HG03103 (cell line): ENCODE measurements at regions not wholly inside any gene's neighbourhood (a gene's known extent, or its start where the extent isn't known, plus 50 kb on each side); places are given as distances from the start of the nearest gene placed in this dataset.

Source experiments
- ATAC-seq: cut with Tn5 transposase; IDR thresholded peaks from one replicate; pipeline ENCODE4 v1.9.1; 2021; ENCODE audit warnings: low read depth; ENCODE audit not compliant: unreplicated experiment

- ATAC-seq, result no peak
Measured at GRCh38 chr9:1411826-1412225, 361.7 kb downstream of the DMRT2 start.

DNA sequence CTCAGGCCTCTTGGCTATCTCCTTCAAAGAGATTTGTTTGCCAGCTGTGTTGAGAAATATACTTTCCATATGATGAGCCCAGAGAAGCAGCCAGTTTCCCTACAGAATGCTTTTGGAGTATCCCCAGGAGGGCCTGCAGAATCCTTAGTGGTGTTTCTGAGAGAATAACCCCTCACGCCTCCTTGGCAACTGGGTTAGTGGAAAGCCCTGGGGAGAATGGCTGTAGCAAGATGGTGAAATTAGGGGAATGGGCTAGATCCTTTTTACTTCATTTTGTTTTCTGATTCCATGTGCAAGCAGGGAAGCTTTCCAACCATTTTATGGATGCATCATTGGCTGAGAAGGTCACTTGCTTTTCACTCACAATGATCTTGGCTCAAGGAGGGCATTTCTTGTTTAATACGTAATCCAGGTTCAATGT, 364.6 kb downstream of the DMRT2 start:
- ATAC-seq, result no peak

DNA sequence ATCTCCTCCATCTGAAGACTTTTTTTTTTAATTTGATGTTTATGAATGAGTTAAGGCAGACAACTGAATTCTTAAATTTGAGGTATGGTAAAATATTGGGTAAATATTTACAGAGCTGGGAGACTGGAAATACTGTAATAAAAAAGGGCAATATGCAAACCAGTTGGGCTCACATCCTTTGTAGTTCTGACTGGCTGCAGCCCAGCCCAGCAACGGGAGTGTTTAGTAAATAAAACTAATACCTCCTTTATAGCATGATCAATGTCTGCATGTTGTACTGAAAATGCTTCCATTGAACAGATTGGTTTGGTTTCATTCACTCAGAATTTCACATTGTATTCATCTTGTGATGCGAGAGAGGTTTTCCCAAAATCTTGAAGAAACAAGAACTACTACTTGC, 365.0 kb downstream of the DMRT2 start:
- no peak for ATAC-seq

- ATAC-seq, result no peak
Measured at GRCh38 chr9:1416261-1416660, 366.1 kb downstream of the DMRT2 start.

- no peak for ATAC-seq
Measured at GRCh38 chr9:1421436-1421835, 371.3 kb downstream of the DMRT2 start.

DNA sequence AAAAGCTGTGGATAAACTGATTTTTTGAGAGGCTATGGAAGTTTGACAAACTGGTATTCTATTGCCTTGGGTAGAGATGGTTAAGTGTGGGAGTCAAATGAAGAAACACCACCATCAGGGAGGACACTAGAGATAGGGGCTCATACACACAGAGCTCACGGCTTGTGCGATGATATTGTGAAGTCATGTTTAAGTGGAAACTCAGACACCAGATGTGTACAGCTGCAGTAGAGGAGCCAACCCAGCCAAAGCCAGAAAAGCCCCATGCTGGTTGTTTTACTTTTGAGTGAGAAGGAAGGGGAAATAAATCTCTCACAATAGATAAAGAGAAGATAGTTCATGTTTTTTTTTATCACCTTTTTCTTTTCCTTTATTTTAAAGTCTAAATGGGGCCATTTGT, 377.7 kb downstream of the DMRT2 start:
- ATAC-seq, result no peak

- ATAC-seq, result no peak
Measured at GRCh38 chr9:1429297-1429696, 379.1 kb downstream of the DMRT2 start.

DNA sequence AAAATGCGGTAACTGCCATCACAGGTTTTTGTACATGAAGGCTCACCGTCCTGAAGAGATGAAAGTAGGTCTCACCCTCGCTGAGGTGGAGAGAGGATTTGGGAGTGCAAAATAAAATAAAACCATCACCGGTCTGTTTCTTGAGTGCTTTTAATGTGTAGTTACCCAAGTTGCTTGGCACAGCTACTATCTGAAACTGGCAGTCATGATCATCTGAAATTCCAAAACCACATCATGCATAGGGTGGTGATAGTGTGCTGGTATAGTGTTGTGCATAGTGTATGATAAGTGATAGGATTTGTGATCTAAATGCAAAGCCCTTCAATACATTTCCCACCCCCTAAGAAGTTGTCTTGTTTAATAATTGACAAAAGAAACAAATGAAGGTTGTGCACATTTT, 381.3 kb downstream of the DMRT2 start:
- no peak for ATAC-seq

DNA sequence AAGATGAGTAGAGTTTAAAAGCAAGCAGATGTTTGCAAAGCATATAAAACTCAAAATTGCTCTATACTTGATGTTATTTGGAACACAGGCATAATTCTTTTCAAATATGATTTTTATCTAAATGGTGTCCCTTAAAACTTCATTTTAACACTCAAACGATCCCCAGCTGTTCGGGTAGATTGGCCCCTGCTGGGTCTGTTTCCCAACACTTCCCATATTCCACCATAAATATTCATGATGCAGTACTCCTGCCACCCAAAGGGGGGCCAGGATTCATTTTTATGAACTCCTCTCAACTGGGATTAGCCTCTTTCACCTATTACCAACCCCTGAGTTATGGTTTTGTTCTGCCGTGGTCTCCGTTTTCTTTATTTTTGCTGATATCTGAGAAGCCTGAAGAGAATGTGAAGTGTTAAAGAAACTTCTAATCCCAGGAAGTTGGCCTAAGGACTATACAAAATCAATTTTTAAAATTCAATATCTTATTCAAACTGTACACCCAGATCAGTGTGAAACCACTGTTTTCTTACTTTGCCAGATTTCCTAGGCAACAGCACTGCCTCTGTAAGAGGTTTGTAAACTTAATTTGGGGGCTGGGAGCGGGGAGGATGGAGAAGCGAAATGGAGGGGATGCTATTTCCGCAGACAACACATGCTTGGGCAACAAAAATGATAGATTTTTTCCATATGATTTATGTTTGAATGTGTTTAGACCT, 384.1 kb downstream of the DMRT2 start:
- ATAC-seq, result no peak

- ATAC-seq, result no peak
Measured at GRCh38 chr9:1434811-1435210, 384.7 kb downstream of the DMRT2 start.

DNA sequence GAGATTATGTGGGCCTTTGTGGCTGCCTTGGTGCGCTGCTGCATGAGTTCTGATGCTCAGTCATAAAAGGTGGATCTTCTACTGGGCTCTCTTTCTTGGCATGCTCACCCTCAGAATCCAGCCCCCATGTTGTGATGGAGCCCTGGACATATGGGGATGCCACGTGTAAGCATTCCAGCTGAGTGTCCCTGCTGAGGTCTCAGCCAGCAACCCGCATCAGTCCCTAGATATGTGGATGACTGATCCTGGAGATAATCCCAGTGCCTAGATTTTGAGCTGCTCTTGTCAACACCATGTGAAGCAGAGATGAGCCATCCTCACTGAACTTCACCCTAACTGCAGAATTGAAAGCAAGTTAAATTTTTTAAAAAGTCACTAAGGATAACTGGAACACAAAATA, 390.1 kb downstream of the DMRT2 start:
- ATAC-seq, result no peak

DNA sequence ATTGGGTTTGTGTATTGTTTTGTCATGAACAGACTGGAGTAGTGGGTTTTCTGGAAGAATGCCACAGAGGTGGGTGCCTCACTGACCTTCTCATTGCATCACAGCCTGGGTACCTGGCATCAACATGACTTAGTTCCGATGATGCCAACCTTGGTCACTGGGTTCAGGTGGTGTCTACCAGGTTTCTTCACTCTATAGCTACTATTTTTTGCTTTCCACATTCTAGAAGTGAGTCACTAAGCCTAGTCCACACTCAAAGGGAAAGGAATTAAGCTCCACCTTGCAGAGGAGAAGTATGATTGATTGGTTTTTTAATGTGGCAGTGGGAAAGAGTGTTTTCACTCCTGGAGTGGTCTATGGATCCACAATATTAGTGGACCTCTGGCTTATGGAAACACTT, 391.9 kb downstream of the DMRT2 start:
- ATAC-seq, result no peak

GRCh38 chr9:1443450-1443849, 393.3 kb downstream of the DMRT2 start:
- no peak for ATAC-seq

GRCh38 chr9:1446671-1447070, 396.5 kb downstream of the DMRT2 start:
- ATAC-seq, result no peak

DNA sequence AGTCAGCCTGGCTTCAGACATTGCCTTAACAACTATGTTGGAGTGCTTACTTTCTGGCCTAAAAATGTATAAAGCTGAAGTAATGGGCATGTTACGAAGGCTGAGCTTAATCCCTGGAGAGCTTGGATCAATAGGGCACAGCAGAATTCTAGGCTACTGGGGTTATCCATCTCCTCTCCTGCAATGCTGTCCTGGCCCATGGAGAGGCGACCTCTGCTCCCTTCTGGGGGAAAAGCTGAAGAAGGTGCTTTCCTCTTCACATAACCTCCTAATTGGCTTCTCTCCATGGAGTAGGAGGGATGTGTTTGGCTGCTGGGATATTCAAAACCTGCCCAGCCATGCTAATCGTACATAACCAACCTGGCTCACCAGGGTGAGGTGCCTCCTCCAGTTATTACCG, 403.5 kb downstream of the DMRT2 start:
- no peak for ATAC-seq

DNA sequence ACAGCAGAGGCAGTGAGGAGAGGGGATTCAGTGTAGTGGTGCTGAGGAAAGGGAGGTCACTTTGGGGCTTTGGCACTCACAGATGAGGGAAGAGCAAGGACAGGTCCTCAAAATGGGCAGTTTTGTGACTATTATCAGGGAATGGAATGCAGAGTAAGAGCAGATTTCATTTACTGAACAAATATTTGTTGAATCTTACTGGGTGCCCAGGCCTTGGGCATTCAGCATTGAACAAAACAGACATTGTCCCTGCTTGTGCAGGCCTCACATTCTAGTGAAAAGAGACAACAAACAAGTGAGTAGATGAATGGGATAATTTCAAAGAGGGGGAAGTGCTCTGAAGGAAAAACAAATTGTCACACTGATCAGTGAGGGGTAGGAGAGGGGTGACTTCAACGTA, 404.1 kb downstream of the DMRT2 start:
- ATAC-seq, result no peak

- no peak for ATAC-seq
Measured at GRCh38 chr9:1454616-1455347, 404.6 kb downstream of the DMRT2 start.

DNA sequence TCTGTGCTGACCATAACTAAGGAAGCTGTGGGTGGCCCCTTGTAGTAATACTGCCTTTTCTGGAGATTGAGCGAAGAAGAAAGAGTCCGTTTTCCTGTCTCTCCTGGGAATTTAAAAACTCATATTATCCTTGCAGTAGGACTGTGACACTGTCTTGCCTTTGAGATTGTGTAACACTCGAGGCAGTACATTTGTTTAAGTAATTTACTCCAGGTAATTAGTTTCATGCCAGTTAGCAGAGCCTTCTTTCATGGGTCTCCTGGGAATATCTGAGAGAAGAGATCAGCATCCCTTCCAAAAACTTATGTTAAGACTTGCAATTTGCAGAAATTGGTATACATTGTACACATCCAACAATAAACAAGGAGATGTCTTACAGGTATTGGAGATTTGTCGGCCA, 405.6 kb downstream of the DMRT2 start:
- no peak for ATAC-seq

- no peak for ATAC-seq
Measured at GRCh38 chr9:1456301-1457024, 406.3 kb downstream of the DMRT2 start.

GRCh38 chr9:1457460-1457859, 407.3 kb downstream of the DMRT2 start:
- no peak for ATAC-seq

DNA sequence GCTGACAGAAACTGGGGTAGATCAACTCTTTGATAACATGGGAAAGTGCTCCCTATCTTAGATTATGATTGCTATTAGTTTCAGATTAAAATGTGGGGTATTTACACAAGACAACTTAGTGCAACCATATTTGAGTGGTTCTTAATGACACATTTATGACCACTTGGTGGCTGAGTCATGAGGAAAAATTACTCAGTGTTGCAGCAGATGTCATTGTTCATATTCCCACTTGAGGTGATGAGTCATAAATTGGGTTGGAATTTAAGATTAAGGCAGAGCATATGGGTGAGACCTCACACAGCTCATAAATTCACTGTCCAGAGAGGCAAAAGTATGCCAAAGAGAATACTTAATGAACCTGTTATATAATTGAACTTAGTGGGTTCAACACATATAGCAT, 408.3 kb downstream of the DMRT2 start:
- no peak for ATAC-seq
